ENCODE measurements at regions not wholly inside any gene's neighbourhood (a gene's known extent, or its start where the extent isn't known, plus 50 kb on each side); places are given as distances from the start of the nearest gene placed in this dataset.

GRCh38 chr7:51630933-51631332 lies 314.3 kb upstream of the COBL start:
- no peak overlapping the region for H3K27ac ChIP-seq (ENCODE audit: low read depth, low read length)
- DNase-seq (ENCODE audit: low read depth) (no peak), FAIRE-seq (no peak)
- H3K9ac ChIP-seq (ENCODE audit: low read length), result no peak overlapping the region
- H3K27me3 ChIP-seq (ENCODE audit: insufficient read depth, low read length), result no peaks in the 10 kb centered on the region
- Mint-ChIP-seq H3K27me3 (ENCODE audit: low read depth, unreplicated experiment) (no peaks in the 10 kb centered on the region), H3K4me1 (ENCODE audit: low read depth, unreplicated experiment) (peaks cover 19% of the 10 kb centered on the region), H3K27ac (ENCODE audit: unreplicated experiment) (no peak overlapping the region), H3K36me3 (ENCODE audit: low read depth, unreplicated experiment) (no peaks in the 10 kb centered on the region), H3K9me3 (ENCODE audit: unreplicated experiment) (peaks cover 2% of the 10 kb centered on the region), H3K4me3 (ENCODE audit: unreplicated experiment) (no peak overlapping the region)
- no peaks in the 10 kb centered on the region for H4K20me1 ChIP-seq (ENCODE audit: insufficient read depth, low read length)
- no peak overlapping the region for H3K4me3 ChIP-seq (ENCODE audit: insufficient read depth, low read depth, low read length)
- peaks cover 3% of the 10 kb centered on the region for H3K4me1 ChIP-seq (ENCODE audit: insufficient read depth, low read length)
- H3K36me3 ChIP-seq (ENCODE audit: insufficient read depth, low read length), result no peaks in the 10 kb centered on the region
- no peaks in the 10 kb centered on the region for H3K79me2 ChIP-seq (ENCODE audit: insufficient read depth, low read length)
- H2AFZ ChIP-seq (ENCODE audit: low read depth, low read length), result no peak overlapping the region
- no peak overlapping the region for H3K4me2 ChIP-seq (ENCODE audit: low read length)
- no peaks in the 10 kb centered on the region for H3K9me3 ChIP-seq (ENCODE audit: insufficient read depth, low read depth, low read length)
- no peak for TF ChIP-seq EZH2 (IDR thresholded peaks at IDR 0.05; ENCODE audit: insufficient read depth, low read length)
- TF ChIP-seq, protein P1, sequence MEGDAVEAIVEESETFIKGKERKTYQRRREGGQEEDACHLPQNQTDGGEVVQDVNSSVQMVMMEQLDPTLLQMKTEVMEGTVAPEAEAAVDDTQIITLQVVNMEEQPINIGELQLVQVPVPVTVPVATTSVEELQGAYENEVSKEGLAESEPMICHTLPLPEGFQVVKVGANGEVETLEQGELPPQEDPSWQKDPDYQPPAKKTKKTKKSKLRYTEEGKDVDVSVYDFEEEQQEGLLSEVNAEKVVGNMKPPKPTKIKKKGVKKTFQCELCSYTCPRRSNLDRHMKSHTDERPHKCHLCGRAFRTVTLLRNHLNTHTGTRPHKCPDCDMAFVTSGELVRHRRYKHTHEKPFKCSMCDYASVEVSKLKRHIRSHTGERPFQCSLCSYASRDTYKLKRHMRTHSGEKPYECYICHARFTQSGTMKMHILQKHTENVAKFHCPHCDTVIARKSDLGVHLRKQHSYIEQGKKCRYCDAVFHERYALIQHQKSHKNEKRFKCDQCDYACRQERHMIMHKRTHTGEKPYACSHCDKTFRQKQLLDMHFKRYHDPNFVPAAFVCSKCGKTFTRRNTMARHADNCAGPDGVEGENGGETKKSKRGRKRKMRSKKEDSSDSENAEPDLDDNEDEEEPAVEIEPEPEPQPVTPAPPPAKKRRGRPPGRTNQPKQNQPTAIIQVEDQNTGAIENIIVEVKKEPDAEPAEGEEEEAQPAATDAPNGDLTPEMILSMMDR (IDR thresholded peaks at IDR 0.05; ENCODE audit: insufficient read depth, low read depth, low read length), result no peak

DNA sequence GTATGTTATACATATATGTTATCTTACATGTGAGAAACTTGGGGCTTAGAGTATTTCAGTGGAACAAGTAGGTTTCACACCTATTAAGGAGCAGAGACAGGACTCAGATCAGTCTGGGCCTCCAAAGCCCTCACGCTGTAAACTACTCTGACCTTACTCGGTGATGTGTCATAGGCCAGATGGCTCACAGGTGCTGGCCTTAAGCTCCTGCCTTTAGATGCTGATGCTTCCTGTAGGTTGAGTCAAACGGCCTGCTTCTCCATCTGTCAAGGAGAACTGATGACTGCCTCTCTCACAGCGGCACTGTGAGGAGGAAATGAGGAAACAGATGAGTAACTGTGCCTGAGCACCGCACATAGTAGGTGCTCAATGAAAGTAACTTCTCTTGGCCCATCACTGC lies 312.6 kb upstream of the COBL start:
- Mint-ChIP-seq H3K36me3 (ENCODE audit: low read depth, unreplicated experiment) (no peaks in the 10 kb centered on the region), H3K27me3 (ENCODE audit: low read depth, unreplicated experiment) (no peaks in the 10 kb centered on the region), H3K4me3 (ENCODE audit: unreplicated experiment) (no peak overlapping the region), H3K27ac (ENCODE audit: unreplicated experiment) (no peak overlapping the region), H3K9me3 (ENCODE audit: unreplicated experiment) (peaks cover 2% of the 10 kb centered on the region), H3K4me1 (ENCODE audit: low read depth, unreplicated experiment) (peaks cover 10% of the 10 kb centered on the region)
- H2AFZ ChIP-seq (ENCODE audit: low read depth, low read length), result no peak overlapping the region
- no peaks in the 10 kb centered on the region for H3K79me2 ChIP-seq (ENCODE audit: insufficient read depth, low read length)
- TF ChIP-seq, protein P1 (IDR thresholded peaks at IDR 0.05; ENCODE audit: insufficient read depth, low read depth, low read length), result no peak
- TF ChIP-seq EZH2 (IDR thresholded peaks at IDR 0.05; ENCODE audit: insufficient read depth, low read length), result no peak
- no peak overlapping the region for H3K27ac ChIP-seq (ENCODE audit: low read depth, low read length)
- no peaks in the 10 kb centered on the region for H4K20me1 ChIP-seq (ENCODE audit: insufficient read depth, low read length)
- no peak overlapping the region for H3K9ac ChIP-seq (ENCODE audit: low read length)
- no peak overlapping the region for H3K4me2 ChIP-seq (ENCODE audit: low read length)
- H3K4me3 ChIP-seq (ENCODE audit: insufficient read depth, low read depth, low read length), result no peak overlapping the region
- H3K4me1 ChIP-seq (ENCODE audit: insufficient read depth, low read length), result peaks cover 3% of the 10 kb centered on the region
- no peaks in the 10 kb centered on the region for H3K36me3 ChIP-seq (ENCODE audit: insufficient read depth, low read length)
- DNase-seq (ENCODE audit: low read depth), result peak; percentile 10
- FAIRE-seq, result no peak
- H3K27me3 ChIP-seq (ENCODE audit: insufficient read depth, low read length), result no peaks in the 10 kb centered on the region
- H3K9me3 ChIP-seq (ENCODE audit: insufficient read depth, low read depth, low read length), result no peaks in the 10 kb centered on the region

GRCh38 chr7:51621956-51622355 lies 305.3 kb upstream of the COBL start:
- no peaks in the 10 kb centered on the region for H3K36me3 Mint-ChIP-seq (ENCODE audit: low read depth, unreplicated experiment)
- no peak overlapping the region for H3K27ac Mint-ChIP-seq (ENCODE audit: unreplicated experiment)
- H3K36me3 ChIP-seq (ENCODE audit: insufficient read depth, low read length), result no peaks in the 10 kb centered on the region

More at GRCh38 chr7:51621956-51622355, 305.3 kb upstream of the COBL start:
- H3K9me3 ChIP-seq (ENCODE audit: insufficient read depth, low read depth, low read length), result no peaks in the 10 kb centered on the region
- Mint-ChIP-seq H3K4me3 (ENCODE audit: unreplicated experiment) (no peak overlapping the region), H3K4me1 (ENCODE audit: low read depth, unreplicated experiment) (peaks cover 3% of the 10 kb centered on the region), H3K9me3 (ENCODE audit: unreplicated experiment) (peaks cover 8% of the 10 kb centered on the region), H3K27me3 (ENCODE audit: low read depth, unreplicated experiment) (no peaks in the 10 kb centered on the region)
- no peaks in the 10 kb centered on the region for H3K4me1 ChIP-seq (ENCODE audit: insufficient read depth, low read length)
- DNase-seq (ENCODE audit: low read depth), result no peak
- H3K4me2 ChIP-seq (ENCODE audit: low read length), result no peak overlapping the region
- no peaks in the 10 kb centered on the region for H3K79me2 ChIP-seq (ENCODE audit: insufficient read depth, low read length)
- H4K20me1 ChIP-seq (ENCODE audit: insufficient read depth, low read length), result no peaks in the 10 kb centered on the region
- no peak overlapping the region for H3K4me3 ChIP-seq (ENCODE audit: insufficient read depth, low read depth, low read length)
- TF ChIP-seq, protein P1 (IDR thresholded peaks at IDR 0.05; ENCODE audit: insufficient read depth, low read depth, low read length), result no peak
- no peak for TF ChIP-seq EZH2 (IDR thresholded peaks at IDR 0.05; ENCODE audit: insufficient read depth, low read length)
- no peak overlapping the region for H3K9ac ChIP-seq (ENCODE audit: low read length)
- H3K27me3 ChIP-seq (ENCODE audit: insufficient read depth, low read length), result no peaks in the 10 kb centered on the region
- H2AFZ ChIP-seq (ENCODE audit: low read depth, low read length), result no peak overlapping the region
- FAIRE-seq, result no peak
- no peak overlapping the region for H3K27ac ChIP-seq (ENCODE audit: low read depth, low read length)

Data from astrocyte (in vitro differentiated cells and primary cell).